DMS 273 (cell line): ENCODE measurements at regions not wholly inside any gene's neighbourhood (a gene's known extent, or its start where the extent isn't known, plus 50 kb on each side); places are given as distances from the start of the nearest gene placed in this dataset.
"Not testable (repeated sequence)": the region's sequence is repeated elsewhere in the genome, so short reads cannot be mapped to it uniquely, and the experiment has no call there.

Experiments used
- DNase-seq: peaks from one replicate; lab custom pipeline; 2025; ENCODE audit not compliant: unreplicated experiment; lab: John Stamatoyannopoulos, UW

GRCh38 chr10:10680496-10680895 is 337.2 kb upstream of the CELF2 start:
- DNase-seq: no peak

- DNase-seq: no peak
Measured at GRCh38 chr10:10684972-10685371, 332.7 kb upstream of the CELF2 start.

- no peak for DNase-seq
Measured at GRCh38 chr10:10685566-10685965, 332.1 kb upstream of the CELF2 start.

GRCh38 chr10:10687751-10688150 is 329.9 kb upstream of the CELF2 start:
- DNase-seq: no peak

- DNase-seq: no peak
Measured at GRCh38 chr10:10699427-10699826, 318.2 kb upstream of the CELF2 start.

GRCh38 chr10:10701084-10701611 is 316.5 kb upstream of the CELF2 start:
- no peak for DNase-seq

- no peak for DNase-seq
Measured at GRCh38 chr10:10702211-10702610, 315.5 kb upstream of the CELF2 start.

GRCh38 chr10:10703382-10703781 is 314.3 kb upstream of the CELF2 start:
- no peak for DNase-seq

GRCh38 chr10:10712155-10712704 is 305.4 kb upstream of the CELF2 start:
- DNase-seq: no peak

- no peak for DNase-seq
Measured at GRCh38 chr10:10714327-10714726, 303.3 kb upstream of the CELF2 start.

- no peak for DNase-seq
Measured at GRCh38 chr10:10716972-10717371, 300.7 kb upstream of the CELF2 start.

- DNase-seq: no peak
Measured at GRCh38 chr10:10722422-10722821, 295.2 kb upstream of the CELF2 start.

- DNase-seq: no peak
Measured at GRCh38 chr10:10725196-10725595, 292.5 kb upstream of the CELF2 start.

GRCh38 chr10:10726101-10726500 is 291.6 kb upstream of the CELF2 start:
- no peak for DNase-seq

GRCh38 chr10:10727411-10727810 is 290.3 kb upstream of the CELF2 start:
- DNase-seq: not testable (repeated sequence)

- no peak for DNase-seq
Measured at GRCh38 chr10:10727812-10728211, 289.9 kb upstream of the CELF2 start.

GRCh38 chr10:10730471-10731043 is 287.1 kb upstream of the CELF2 start:
- no peak for DNase-seq

GRCh38 chr10:10731366-10731765 is 286.3 kb upstream of the CELF2 start:
- no peak for DNase-seq

GRCh38 chr10:10734356-10735064 is 283.2 kb upstream of the CELF2 start:
- DNase-seq: no peak

GRCh38 chr10:10745291-10745690 is 272.4 kb upstream of the CELF2 start:
- DNase-seq: no peak

- DNase-seq: no peak
Measured at GRCh38 chr10:10755490-10755889, 262.2 kb upstream of the CELF2 start.

- DNase-seq: peak; percentile 4
Measured at GRCh38 chr10:10758306-10758705, 259.4 kb upstream of the CELF2 start.
